ENCODE measurements at regions not wholly inside any gene's neighbourhood (a gene's known extent, or its start where the extent isn't known, plus 50 kb on each side); places are given as distances from the start of the nearest gene placed in this dataset.

DNA sequence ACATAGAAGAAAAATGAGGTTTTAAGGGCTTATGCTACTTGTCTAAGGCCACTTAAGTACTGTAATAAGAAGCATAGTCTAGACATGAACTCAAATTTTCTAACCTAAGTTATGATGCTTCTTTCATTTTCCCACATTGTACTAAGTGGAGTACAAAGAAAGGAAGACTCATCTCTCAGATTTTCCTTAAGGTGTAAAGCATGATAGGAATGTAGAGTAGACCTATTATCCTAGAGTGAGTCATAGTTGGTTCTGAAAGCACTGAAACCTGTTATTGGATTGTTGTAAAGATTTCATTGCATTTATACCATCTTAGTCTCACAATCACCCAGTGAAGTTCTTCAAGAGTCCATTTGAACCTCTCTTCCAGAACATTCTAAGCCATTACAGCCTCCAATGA is 343.8 kb downstream of the TOX3 start:
- Mint-ChIP-seq H3K36me3 (ENCODE audit: insufficient read depth, unreplicated experiment) (no peaks in the 10 kb centered on the region), H3K27ac (ENCODE audit: low read depth, unreplicated experiment) (no peak overlapping the region), H3K27me3 (ENCODE audit: insufficient read depth, unreplicated experiment) (no peaks in the 10 kb centered on the region), H3K4me3 (ENCODE audit: unreplicated experiment) (no peak overlapping the region), H3K9me3 (ENCODE audit: unreplicated experiment) (no peaks in the 10 kb centered on the region), H3K4me1 (ENCODE audit: insufficient read depth, unreplicated experiment) (no peaks in the 10 kb centered on the region)
- ChIA-PET POLR2A (interaction anchor here (0.6 kb wide), 1 partner anchor 15 kb away, joined by 3 read pairs; no protein-coding TSS in a partner anchor), CTCF (interaction anchor here (0.6 kb wide), 1 partner anchor 753 kb away, joined by 4 read pairs; no protein-coding TSS in a partner anchor)
- DNase-seq (ENCODE audit: unreplicated experiment) = no peak
- BruUV-seq (replicated peaks) = no TSS peak
- TF ChIP-seq, protein P1, sequence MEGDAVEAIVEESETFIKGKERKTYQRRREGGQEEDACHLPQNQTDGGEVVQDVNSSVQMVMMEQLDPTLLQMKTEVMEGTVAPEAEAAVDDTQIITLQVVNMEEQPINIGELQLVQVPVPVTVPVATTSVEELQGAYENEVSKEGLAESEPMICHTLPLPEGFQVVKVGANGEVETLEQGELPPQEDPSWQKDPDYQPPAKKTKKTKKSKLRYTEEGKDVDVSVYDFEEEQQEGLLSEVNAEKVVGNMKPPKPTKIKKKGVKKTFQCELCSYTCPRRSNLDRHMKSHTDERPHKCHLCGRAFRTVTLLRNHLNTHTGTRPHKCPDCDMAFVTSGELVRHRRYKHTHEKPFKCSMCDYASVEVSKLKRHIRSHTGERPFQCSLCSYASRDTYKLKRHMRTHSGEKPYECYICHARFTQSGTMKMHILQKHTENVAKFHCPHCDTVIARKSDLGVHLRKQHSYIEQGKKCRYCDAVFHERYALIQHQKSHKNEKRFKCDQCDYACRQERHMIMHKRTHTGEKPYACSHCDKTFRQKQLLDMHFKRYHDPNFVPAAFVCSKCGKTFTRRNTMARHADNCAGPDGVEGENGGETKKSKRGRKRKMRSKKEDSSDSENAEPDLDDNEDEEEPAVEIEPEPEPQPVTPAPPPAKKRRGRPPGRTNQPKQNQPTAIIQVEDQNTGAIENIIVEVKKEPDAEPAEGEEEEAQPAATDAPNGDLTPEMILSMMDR (IDR thresholded peaks at IDR 0.05; ENCODE audit: unreplicated experiment) = no peak
- intact Hi-C loops (cut with micrococcal nuclease) = no loop called here

DNA sequence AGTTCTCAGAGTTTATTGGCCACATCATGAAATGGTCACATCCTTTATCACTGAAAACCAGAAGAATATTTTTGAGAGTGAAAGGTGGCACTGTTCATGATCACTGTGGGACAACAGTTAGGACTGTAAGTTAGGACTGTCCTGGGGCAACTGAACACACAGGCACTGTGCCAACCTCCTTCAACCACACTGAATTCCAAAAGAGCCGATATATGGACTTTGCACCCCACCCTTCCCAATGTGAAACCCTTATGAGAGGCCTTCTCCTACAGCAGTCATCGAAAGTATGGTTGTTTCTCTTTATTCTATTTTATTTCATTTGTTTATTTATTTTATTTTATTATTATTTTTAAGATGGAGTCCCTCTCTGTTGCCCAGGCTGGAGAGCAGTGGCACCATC is 353.5 kb downstream of the TOX3 start:
- TF ChIP-seq, protein P1 (IDR thresholded peaks at IDR 0.05; ENCODE audit: unreplicated experiment) = no peak
- intact Hi-C loops (cut with micrococcal nuclease) = loop anchor here (5.0 kb wide), 1 partner anchor 1319 kb away; no protein-coding TSS in a partner anchor
- Mint-ChIP-seq H3K36me3 (ENCODE audit: insufficient read depth, unreplicated experiment) (no peaks in the 10 kb centered on the region), H3K4me3 (ENCODE audit: unreplicated experiment) (no peak overlapping the region), H3K4me1 (ENCODE audit: insufficient read depth, unreplicated experiment) (no peaks in the 10 kb centered on the region), H3K27me3 (ENCODE audit: insufficient read depth, unreplicated experiment) (peaks cover 13% of the 10 kb centered on the region), H3K9me3 (ENCODE audit: unreplicated experiment) (no peaks in the 10 kb centered on the region), H3K27ac (ENCODE audit: low read depth, unreplicated experiment) (no peak overlapping the region)
- CTCF ChIA-PET = interaction anchor here (0.5 to 6.1 kb wide), 6 partner anchors 125 to 942 kb away, joined by 3 to 168 read pairs (median 14); no protein-coding TSS in a partner anchor
- BruUV-seq (replicated peaks) = no TSS peak
- no peak for DNase-seq (ENCODE audit: unreplicated experiment)
- POLR2A ChIA-PET = no interaction called here

DNA sequence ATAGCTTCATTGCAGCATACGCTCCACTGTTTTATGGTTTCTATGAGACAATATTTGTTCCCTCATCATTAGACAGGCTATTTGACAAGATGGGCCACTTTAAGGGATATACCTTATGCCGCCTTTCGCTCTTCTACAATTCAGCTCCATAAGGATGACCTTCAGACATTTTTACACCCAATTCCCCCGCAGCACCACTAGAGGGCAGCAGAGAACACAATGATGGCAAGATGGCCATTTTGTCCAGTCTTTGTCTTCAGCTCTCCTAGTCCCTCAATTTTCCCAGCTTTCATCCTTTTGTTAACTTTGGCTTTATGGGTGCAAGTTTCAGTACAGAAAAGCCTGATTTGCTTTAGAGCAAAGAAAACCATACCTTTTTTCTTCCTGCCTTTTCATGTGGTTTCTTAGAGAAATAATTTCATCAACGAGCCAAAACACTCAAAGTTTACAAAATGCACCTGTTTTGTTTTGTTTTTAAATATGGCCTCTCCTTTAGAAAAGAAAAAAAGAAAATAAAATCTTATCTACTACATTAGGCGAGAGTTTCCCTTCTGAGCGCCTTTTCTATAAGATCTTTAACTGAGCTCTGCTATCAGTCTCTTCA is 355.3 kb downstream of the TOX3 start:
- no peaks in the 10 kb centered on the region for H3K4me1 Mint-ChIP-seq (ENCODE audit: insufficient read depth, unreplicated experiment)
- no peaks in the 10 kb centered on the region for H3K9me3 Mint-ChIP-seq (ENCODE audit: unreplicated experiment)
- TF ChIP-seq, protein P1 (IDR thresholded peaks at IDR 0.05; ENCODE audit: unreplicated experiment) = peak; percentile 74
- ChIA-PET POLR2A (interaction anchor here (0.7 to 1.4 kb wide), 3 partner anchors 142 to 722 kb away, joined by 3 to 4 read pairs (median 4); no protein-coding TSS in a partner anchor), CTCF (interaction anchor here (0.5 to 6.1 kb wide), 72 partner anchors 9 to 1986 kb away, joined by 3 to 168 read pairs (median 4); no protein-coding TSS in a partner anchor)
- peak; percentile 65 for DNase-seq (ENCODE audit: unreplicated experiment)
- intact Hi-C loops (cut with micrococcal nuclease) = loop anchor here (1.0 to 5.0 kb wide), 4 partner anchors 122 to 1321 kb away; no protein-coding TSS in a partner anchor
- no peaks in the 10 kb centered on the region for H3K36me3 Mint-ChIP-seq (ENCODE audit: insufficient read depth, unreplicated experiment)
- H3K27ac Mint-ChIP-seq (ENCODE audit: low read depth, unreplicated experiment) = no peak overlapping the region
- no peak overlapping the region for H3K4me3 Mint-ChIP-seq (ENCODE audit: unreplicated experiment)
- peaks cover 13% of the 10 kb centered on the region for H3K27me3 Mint-ChIP-seq (ENCODE audit: insufficient read depth, unreplicated experiment)
- no TSS peak for BruUV-seq (replicated peaks)

DNA sequence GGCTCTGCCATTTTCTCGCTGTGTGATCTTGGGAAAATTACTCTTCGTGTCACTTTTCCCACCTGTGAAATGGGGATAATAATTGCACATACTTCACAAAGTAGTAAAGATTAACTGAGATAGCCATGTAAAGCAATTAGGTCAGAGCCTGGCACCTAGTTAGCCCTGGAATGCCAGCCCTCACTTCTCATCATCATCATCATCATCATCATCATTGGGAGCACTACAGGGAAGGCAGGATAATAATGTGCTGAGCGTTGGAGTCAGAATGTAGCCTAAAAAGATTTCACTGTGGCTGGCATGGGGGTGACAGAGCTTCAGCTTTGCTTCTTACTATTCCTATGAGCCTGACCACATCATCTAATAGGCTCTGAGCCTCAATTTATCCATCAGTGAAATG is 362.6 kb downstream of the TOX3 start:
- TF ChIP-seq, protein P1 (IDR thresholded peaks at IDR 0.05; ENCODE audit: unreplicated experiment) = no peak
- intact Hi-C loops (cut with micrococcal nuclease) = no loop called here
- Mint-ChIP-seq H3K4me1 (ENCODE audit: insufficient read depth, unreplicated experiment) (no peaks in the 10 kb centered on the region), H3K36me3 (ENCODE audit: insufficient read depth, unreplicated experiment) (no peaks in the 10 kb centered on the region), H3K27ac (ENCODE audit: low read depth, unreplicated experiment) (no peak overlapping the region), H3K4me3 (ENCODE audit: unreplicated experiment) (no peak overlapping the region), H3K27me3 (ENCODE audit: insufficient read depth, unreplicated experiment) (peaks cover 27% of the 10 kb centered on the region), H3K9me3 (ENCODE audit: unreplicated experiment) (no peaks in the 10 kb centered on the region)
- CTCF ChIA-PET = interaction anchor here (2.9 kb wide), 1 partner anchor 728 kb away, joined by 9 read pairs; no protein-coding TSS in a partner anchor
- no peak for DNase-seq (ENCODE audit: unreplicated experiment)
- BruUV-seq (replicated peaks) = no TSS peak
- POLR2A ChIA-PET = no interaction called here
